ENCODE measurements at regions not wholly inside any gene's neighbourhood (a gene's known extent, or its start where the extent isn't known, plus 50 kb on each side); places are given as distances from the start of the nearest gene placed in this dataset.

DNA sequence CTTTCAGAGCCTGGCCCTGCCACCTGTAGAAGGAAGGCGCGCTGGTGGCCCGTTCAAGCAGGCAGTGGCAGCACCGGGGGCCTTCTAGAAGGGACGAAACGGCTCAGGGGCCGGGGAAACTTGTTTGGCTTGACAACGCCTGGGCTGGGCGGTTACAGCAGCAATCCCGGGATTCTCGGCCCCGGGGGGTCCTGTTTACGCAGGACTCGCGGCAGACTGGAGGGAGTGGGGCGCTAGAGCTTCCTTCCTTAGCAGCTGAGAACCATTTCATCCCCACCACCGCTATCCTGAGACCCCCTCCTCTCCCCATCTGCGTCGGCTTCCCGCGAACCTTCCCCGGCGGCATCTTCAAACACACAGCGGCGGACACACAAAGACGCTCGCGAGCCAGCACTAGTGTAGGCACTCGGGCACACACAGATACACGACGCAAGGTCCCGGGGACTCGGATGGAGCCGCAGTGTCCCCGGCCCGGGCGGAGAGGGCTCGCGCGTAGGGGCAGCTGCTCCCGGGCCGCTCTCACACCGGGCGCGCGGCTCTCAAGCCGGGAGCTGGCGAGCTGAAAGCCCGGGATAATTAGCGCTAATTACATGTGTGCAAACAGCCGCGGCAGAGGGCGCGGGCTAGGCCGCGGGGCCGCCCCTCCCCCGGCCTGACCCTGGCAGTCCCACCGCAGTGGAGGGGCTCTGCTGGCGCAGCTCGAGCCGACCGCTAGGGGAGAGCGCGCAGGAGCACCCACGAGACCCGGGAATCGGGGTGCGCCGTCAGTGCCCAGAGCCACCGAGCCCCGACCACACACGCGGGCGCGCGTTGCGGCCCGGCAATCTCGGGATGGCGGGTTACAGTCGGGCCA is 271.4 kb downstream of the FOXD2 start:
- DNase-seq: no peak

DNA sequence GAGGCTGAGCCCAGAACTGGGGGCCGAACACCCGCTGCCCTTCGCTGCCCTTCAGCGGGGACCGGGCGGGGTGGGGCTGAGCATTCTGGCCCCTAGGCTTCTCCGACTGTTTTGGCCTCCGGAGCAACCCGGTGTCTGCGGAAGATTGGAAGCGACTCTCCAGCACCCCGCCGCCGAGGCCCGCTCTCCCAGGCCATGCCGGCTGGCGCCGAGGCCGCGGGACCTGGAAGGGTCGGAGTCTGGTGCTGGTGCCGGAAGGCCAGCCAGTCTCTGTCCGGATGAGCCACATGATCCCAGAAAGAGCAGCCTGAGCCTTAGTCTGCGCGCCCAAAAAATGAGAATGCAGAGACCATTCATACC is 272.0 kb downstream of the FOXD2 start:
- no peak for DNase-seq

DNA sequence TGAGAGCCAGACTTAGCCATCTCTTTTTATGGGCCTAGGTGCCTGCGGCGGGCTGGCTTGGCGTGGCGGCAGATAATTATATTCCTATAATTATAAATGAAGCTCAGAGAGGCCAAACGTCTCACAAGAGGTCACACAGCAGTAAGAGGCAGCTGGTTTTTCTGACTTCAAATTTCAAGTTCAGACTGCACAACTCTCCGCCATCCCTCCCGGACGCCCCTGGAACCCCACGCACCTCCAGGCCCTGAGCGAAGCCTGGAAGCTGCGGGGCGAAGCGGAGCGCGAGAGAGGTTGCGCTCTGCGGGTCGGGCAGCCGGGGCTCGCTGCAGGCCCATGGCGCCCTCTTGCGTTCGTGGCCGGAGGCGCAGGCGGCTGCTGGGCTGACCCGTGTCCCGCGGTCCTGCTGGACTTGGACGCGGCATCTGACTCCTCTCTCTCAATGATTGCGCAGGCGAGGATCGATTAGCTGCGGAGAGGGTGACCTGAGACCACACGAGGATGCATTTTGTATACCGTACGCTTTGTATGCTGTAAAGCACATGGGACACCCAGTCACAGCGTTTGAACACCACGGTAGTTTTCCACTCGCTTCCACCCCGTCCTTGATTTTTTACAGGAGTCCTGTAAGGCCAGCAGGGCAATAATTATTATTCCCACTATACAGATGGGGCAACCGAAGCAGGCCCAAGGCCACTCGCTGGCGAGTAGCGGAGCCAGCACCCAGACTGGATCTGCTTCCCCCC is 272.7 kb downstream of the FOXD2 start:
- no peak for DNase-seq

Data from NCI-H510A (cell line).